HEK293 (cell line): ENCODE measurements at regions not wholly inside any gene's neighbourhood (a gene's known extent, or its start where the extent isn't known, plus 50 kb on each side); places are given as distances from the start of the nearest gene placed in this dataset.

ENCODE experiments used
- CTCF ChIA-PET: fragments of 350-600 bp; formaldehyde crosslinking; extraction: SDS; loops from one replicate; lab custom pipeline; 2021; ENCODE audit warnings: antibody characterized with exemption; lab: Yijun Ruan, JAX
- POLR2A ChIA-PET: fragments of 300-600 bp; formaldehyde crosslinking; extraction: SDS; loops from one replicate; lab custom pipeline; 2020; ENCODE audit warnings: antibody characterized with exemption, inconsistent platforms; lab: Yijun Ruan, JAX
- H3K27ac ChIP-seq: fragments of 200-500 bp; sonication (Bioruptor generic); 2 replicates; pipeline ENCODE4 v1.5.1; 2014; ENCODE audit warnings: low read depth, low read length, control low read depth, inconsistent platforms; ENCODE audit errors: extremely low read depth
- H3K36me3 ChIP-seq, 2 experiments: fragments of 200-500 bp in 1 of 2; sonication (Bioruptor generic) in 1 of 2; 1 replicate in 1 of 2; 2 replicates in 1 of 2; pipeline ENCODE4 v1.5.1; 2014 to 2017; ENCODE audit warnings: inconsistent platforms in 2 of 2, low read length in 2 of 2; ENCODE audit not compliant: control insufficient read depth in 2 of 2, insufficient read depth in 1 of 2
- H3K4me1 ChIP-seq: fragments of 200-500 bp; sonication (Bioruptor generic); 2 replicates; pipeline ENCODE4 v1.5.1; 2014; ENCODE audit warnings: mild to moderate bottlenecking, low read length, inconsistent platforms; ENCODE audit not compliant: control insufficient read depth, insufficient read depth
- H3K4me3 ChIP-seq: 2 replicates; pipeline ENCODE4 v1.5.1; 2011; ENCODE audit warnings: low read depth, mild to moderate bottlenecking, control low read depth, low read length, moderate library complexity
- H3K9me3 ChIP-seq: fragments of 200-500 bp; sonication (Bioruptor generic); 2 replicates; pipeline ENCODE4 v1.5.1; 2014; ENCODE audit warnings: low read depth, low read length, inconsistent platforms; ENCODE audit not compliant: control insufficient read depth, insufficient read depth
- FEZF1 ChIP-seq: fragments of 450-650 bp; formaldehyde crosslinking; IDR thresholded peaks from 2 replicates; pipeline ENCODE4 v1.5.1; 2016; ENCODE audit warnings: missing biosample characterization, missing genetic modification characterization
- GLIS1 ChIP-seq: fragments of 450-650 bp; formaldehyde crosslinking; IDR thresholded peaks from 2 replicates; pipeline ENCODE4 v1.5.1; 2016; ENCODE audit warnings: missing biosample characterization, missing genetic modification characterization
- HOXD13 ChIP-seq: sonication (generic); formaldehyde crosslinking; IDR thresholded peaks from 2 replicates; pipeline ENCODE4 v1.8.0; 2022; ENCODE audit warnings: missing genetic modification reagents, borderline replicate concordance
- INSM2 ChIP-seq: fragments of 450-650 bp; formaldehyde crosslinking; IDR thresholded peaks from 2 replicates; pipeline ENCODE4 v1.5.1; 2016; ENCODE audit warnings: missing biosample characterization, missing genetic modification characterization
- KLF10 ChIP-seq: fragments of 450-650 bp; IDR thresholded peaks from 2 replicates; pipeline ENCODE4 v1.5.1; 2018; ENCODE audit warnings: missing biosample characterization, mild to moderate bottlenecking, missing genetic modification characterization
- OVOL3 ChIP-seq: fragments of 450-650 bp; formaldehyde crosslinking; IDR thresholded peaks from 2 replicates; pipeline ENCODE4 v1.5.1; 2016; ENCODE audit warnings: missing biosample characterization, missing genetic modification characterization
- PBX3 ChIP-seq: sonication (generic); formaldehyde crosslinking; IDR thresholded peaks from 2 replicates; pipeline ENCODE4 v1.8.1; 2022; ENCODE audit warnings: mild to moderate bottlenecking, moderate library complexity, missing genetic modification reagents
- ZBTB26 ChIP-seq: fragments of 450-650 bp; formaldehyde crosslinking; optimal IDR thresholded peaks from 2 replicates; pipeline ENCODE3; 2016; ENCODE audit warnings: missing biosample characterization, mild to moderate bottlenecking, missing genetic modification characterization
- ZBTB49 ChIP-seq: fragments of 450-650 bp; formaldehyde crosslinking; IDR thresholded peaks from 2 replicates; pipeline ENCODE4 v1.5.1; 2016; ENCODE audit warnings: missing biosample characterization, missing genetic modification characterization, low read depth
- ZEB2 ChIP-seq: fragments of 450-650 bp; formaldehyde crosslinking; IDR thresholded peaks from 2 replicates; pipeline ENCODE4 v1.5.1; 2016; ENCODE audit warnings: missing biosample characterization, missing genetic modification characterization
- ZFP3 ChIP-seq: fragments of 450-650 bp; formaldehyde crosslinking; IDR thresholded peaks from 2 replicates; pipeline ENCODE4 v1.5.1; 2016; ENCODE audit warnings: low read depth, missing biosample characterization, missing genetic modification characterization
- ZNF157 ChIP-seq: fragments of 450-650 bp; formaldehyde crosslinking; IDR thresholded peaks from 2 replicates; pipeline ENCODE4 v1.5.1; 2016; ENCODE audit warnings: missing biosample characterization, missing genetic modification characterization
- ZNF280D ChIP-seq: fragments of 450-650 bp; formaldehyde crosslinking; IDR thresholded peaks from 2 replicates; pipeline ENCODE4 v1.5.1; 2016; ENCODE audit warnings: missing biosample characterization, missing genetic modification characterization
- ZNF555 ChIP-seq: fragments of 450-650 bp; formaldehyde crosslinking; conservative IDR thresholded peaks from 2 replicates; pipeline ENCODE4 v1.5.1; 2017; ENCODE audit warnings: missing biosample characterization, mild to moderate bottlenecking, missing genetic modification characterization, inconsistent platforms
- ZNF571 ChIP-seq: fragments of 450-650 bp; formaldehyde crosslinking; IDR thresholded peaks from 2 replicates; pipeline ENCODE4 v1.5.0; 2017; ENCODE audit warnings: missing biosample characterization, missing genetic modification characterization
- ZNF596 ChIP-seq: fragments of 450-650 bp; IDR thresholded peaks from 2 replicates; pipeline ENCODE4 v1.5.0; 2018; ENCODE audit warnings: missing biosample characterization, mild to moderate bottlenecking, missing genetic modification characterization, moderate library complexity
- ZNF747 ChIP-seq: fragments of 450-650 bp; formaldehyde crosslinking; IDR thresholded peaks from 2 replicates; pipeline ENCODE4 v1.5.1; 2016; ENCODE audit warnings: missing biosample characterization, missing genetic modification characterization
- ZNF76 ChIP-seq: fragments of 450-650 bp; formaldehyde crosslinking; IDR thresholded peaks from 2 replicates; pipeline ENCODE4; 2016; ENCODE audit warnings: low read depth, missing biosample characterization, missing genetic modification characterization, borderline replicate concordance
- ZNF791 ChIP-seq: fragments of 450-650 bp; formaldehyde crosslinking; IDR thresholded peaks from 2 replicates; pipeline ENCODE4 v1.5.1; 2016; ENCODE audit warnings: missing biosample characterization, missing genetic modification characterization
- ZNF837 ChIP-seq: fragments of 450-650 bp; formaldehyde crosslinking; IDR thresholded peaks from 2 replicates; pipeline ENCODE4 v1.5.1; 2016; ENCODE audit warnings: missing biosample characterization, missing genetic modification characterization
- ZSCAN23 ChIP-seq: fragments of 450-650 bp; formaldehyde crosslinking; IDR thresholded peaks from 2 replicates; pipeline ENCODE4 v1.5.1; 2016; ENCODE audit warnings: missing biosample characterization, missing genetic modification characterization
- TF ChIP-seq, protein P1 (sequence below): fragments of 450-650 bp; formaldehyde crosslinking; IDR thresholded peaks from 2 replicates; pipeline ENCODE4 v1.5.1; 2016; ENCODE audit warnings: missing biosample characterization, missing genetic modification characterization

DNA sequence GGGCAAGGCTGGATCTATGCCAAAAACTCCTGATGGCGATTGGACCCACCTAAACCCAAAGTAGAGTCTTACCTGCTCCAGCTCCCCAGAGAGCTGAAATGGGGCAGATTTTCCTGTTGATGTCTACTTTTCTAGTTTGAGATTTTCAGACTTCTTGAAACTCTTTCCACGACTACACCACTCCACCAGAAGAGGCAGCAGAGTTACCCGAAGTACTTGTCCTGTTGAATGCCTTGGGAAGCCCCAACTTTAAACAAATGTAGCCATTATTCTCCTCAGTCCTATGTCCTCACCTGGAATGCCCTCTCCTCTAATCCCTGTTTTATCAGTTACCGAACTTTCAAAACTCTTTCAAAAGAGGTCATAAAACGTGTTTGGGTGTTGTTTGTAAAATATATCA lies 843.8 kb downstream of the VGLL3 start:
- no peaks in the 10 kb centered on the region for H3K4me1 ChIP-seq
- no peaks in the 10 kb centered on the region for H3K36me3 ChIP-seq
- ChIA-PET POLR2A (no interaction called here), CTCF (no interaction called here)
- no peak overlapping the region for H3K4me3 ChIP-seq
- TF ChIP-seq FEZF1 (tag by site-specific recombination) (no peak), HOXD13 (CRISPR knock-in tag) (no peak), ZNF280D (tag by site-specific recombination) (no peak), ZEB2 (tag by site-specific recombination) (no peak), ZNF555 (no peak)
- TF ChIP-seq, all 188 proteins: peak for 0
- no peaks in the 10 kb centered on the region for H3K9me3 ChIP-seq
- H3K27ac ChIP-seq, result no peak overlapping the region

- no peaks in the 10 kb centered on the region for H3K4me1 ChIP-seq
- H3K27ac ChIP-seq, result no peak overlapping the region
- ChIA-PET POLR2A (no interaction called here), CTCF (no interaction called here)
- H3K9me3 ChIP-seq, result no peaks in the 10 kb centered on the region
- H3K4me3 ChIP-seq, result no peak overlapping the region
- H3K36me3 ChIP-seq, result no peaks in the 10 kb centered on the region
- TF ChIP-seq ZNF791, result no peak
- TF ChIP-seq GLIS1 (tag by site-specific recombination), result no peak
- no peak for TF ChIP-seq ZNF157 (tag by site-specific recombination)
- no peak for TF ChIP-seq ZNF747 (tag by site-specific recombination)
- no peak for TF ChIP-seq ZNF837
- TF ChIP-seq ZSCAN23, result no peak
- no peak for TF ChIP-seq ZBTB49 (tag by site-specific recombination)
- no peak for TF ChIP-seq PBX3 (CRISPR knock-in tag)
- TF ChIP-seq INSM2 (tag by site-specific recombination), result no peak
- TF ChIP-seq ZFP3, result no peak
- TF ChIP-seq, protein P1, sequence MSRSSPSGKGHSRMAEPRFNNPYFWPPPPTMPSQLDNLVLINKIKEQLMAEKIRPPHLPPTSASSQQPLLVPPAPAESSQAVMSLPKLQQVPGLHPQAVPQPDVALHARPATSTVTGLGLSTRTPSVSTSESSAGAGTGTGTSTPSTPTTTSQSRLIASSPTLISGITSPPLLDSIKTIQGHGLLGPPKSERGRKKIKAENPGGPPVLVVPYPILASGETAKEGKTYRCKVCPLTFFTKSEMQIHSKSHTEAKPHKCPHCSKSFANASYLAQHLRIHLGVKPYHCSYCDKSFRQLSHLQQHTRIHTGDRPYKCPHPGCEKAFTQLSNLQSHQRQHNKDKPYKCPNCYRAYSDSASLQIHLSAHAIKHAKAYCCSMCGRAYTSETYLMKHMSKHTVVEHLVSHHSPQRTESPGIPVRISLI (tag by site-specific recombination), result no peak
- no peak for TF ChIP-seq ZEB2 (tag by site-specific recombination)
- no peak for TF ChIP-seq ZNF76 (tag by site-specific recombination)
- no peak for TF ChIP-seq OVOL3 (tag by site-specific recombination)
- no peak for TF ChIP-seq ZNF596 (tag by site-specific recombination)
- no peak for TF ChIP-seq KLF10
- no peak for TF ChIP-seq ZNF571
- TF ChIP-seq ZBTB26 (tag by site-specific recombination), result no peak
Measured at GRCh38 chr3:86126552-86126951, 864.4 kb downstream of the VGLL3 start.
